ENCODE measurements at regions not wholly inside any gene's neighbourhood (a gene's known extent, or its start where the extent isn't known, plus 50 kb on each side); places are given as distances from the start of the nearest gene placed in this dataset.

GRCh38 chr9:3692606-3693005 is 166.8 kb upstream of the RFX3 start (continued):
- TF ChIP-seq REST (IDR thresholded peaks at IDR 0.05; ENCODE audit: low read depth, low read length): no peak
- TF ChIP-seq RUNX3 (IDR thresholded peaks at IDR 0.05; ENCODE audit: low read length): no peak
- TF ChIP-seq PML (IDR thresholded peaks at IDR 0.05; ENCODE audit: low read length): no peak
- no peak for TF ChIP-seq PKNOX1 (IDR thresholded peaks at IDR 0.05)
- TF ChIP-seq HSF1 (IDR thresholded peaks at IDR 0.05; ENCODE audit: low read depth, low read length): no peak
- no peak for TF ChIP-seq ZNF274 (IDR thresholded peaks at IDR 0.05; ENCODE audit: insufficient read depth, insufficient read length)
- no peak for TF ChIP-seq IKZF1 (conservative IDR thresholded peaks at IDR 0.05)
- TF ChIP-seq ZNF622 (IDR thresholded peaks at IDR 0.05): no peak
- TF ChIP-seq RBBP5 (conservative IDR thresholded peaks at IDR 0.05): no peak
